NCI-H2081 treated with DMSO at 0.1 percent for 48 hours (cell line): ENCODE measurements at regions not wholly inside any gene's neighbourhood (a gene's known extent, or its start where the extent isn't known, plus 50 kb on each side); places are given as distances from the start of the nearest gene placed in this dataset.

Experiments
- DNase-seq: peaks from one replicate; lab custom pipeline; 2025; lab: John Stamatoyannopoulos, UW

GRCh38 chr16:66289986-66290385 is 76.5 kb upstream of the CDH5 start:
- DNase-seq: no peak

DNA sequence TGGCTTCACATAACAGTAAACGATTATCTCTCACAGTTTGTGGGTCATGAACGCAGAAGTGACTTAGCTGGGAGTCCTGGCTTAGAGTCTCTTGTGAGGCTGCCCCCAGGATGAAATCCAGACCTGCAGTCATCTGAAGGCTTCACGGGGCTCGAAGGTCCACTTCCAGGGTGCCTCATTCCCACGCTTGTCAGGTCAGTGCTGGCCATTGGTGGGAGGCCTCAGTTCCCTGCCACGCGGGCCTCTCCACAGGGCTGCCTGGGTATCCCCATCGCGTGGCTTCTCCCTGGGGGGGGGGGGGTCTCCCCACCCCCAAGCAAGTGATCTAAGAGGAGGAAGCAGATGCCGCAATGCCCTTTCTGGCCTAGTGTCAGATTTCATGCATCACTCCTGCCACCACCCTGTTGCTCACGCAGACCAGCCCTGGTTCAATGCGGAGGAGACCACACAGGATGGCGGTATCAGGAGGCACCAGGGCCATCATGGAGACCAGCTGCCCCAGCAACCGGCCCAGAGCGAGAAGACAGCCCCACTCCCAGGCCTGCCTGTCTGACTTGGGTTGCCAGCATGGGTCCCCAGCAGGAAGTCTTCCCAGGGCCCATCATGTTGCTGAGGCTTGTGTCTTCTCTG is 77.3 kb upstream of the CDH5 start:
- no peak for DNase-seq

GRCh38 chr16:66287926-66288325 is 78.6 kb upstream of the CDH5 start:
- DNase-seq: no peak

GRCh38 chr16:66287416-66287815 is 79.1 kb upstream of the CDH5 start:
- no peak for DNase-seq

GRCh38 chr16:66286527-66286926 is 80.0 kb upstream of the CDH5 start:
- no peak for DNase-seq

GRCh38 chr16:66278604-66279262 is 87.8 kb upstream of the CDH5 start:
- no peak for DNase-seq

GRCh38 chr16:66278111-66278531 is 88.4 kb upstream of the CDH5 start:
- no peak for DNase-seq

GRCh38 chr16:66277311-66278070 is 89.0 kb upstream of the CDH5 start:
- no peak for DNase-seq

GRCh38 chr16:66275775-66276428 is 90.6 kb upstream of the CDH5 start:
- DNase-seq: no peak

- no peak for DNase-seq
Measured at GRCh38 chr16:66274335-66275110, 92.0 kb upstream of the CDH5 start.

DNA sequence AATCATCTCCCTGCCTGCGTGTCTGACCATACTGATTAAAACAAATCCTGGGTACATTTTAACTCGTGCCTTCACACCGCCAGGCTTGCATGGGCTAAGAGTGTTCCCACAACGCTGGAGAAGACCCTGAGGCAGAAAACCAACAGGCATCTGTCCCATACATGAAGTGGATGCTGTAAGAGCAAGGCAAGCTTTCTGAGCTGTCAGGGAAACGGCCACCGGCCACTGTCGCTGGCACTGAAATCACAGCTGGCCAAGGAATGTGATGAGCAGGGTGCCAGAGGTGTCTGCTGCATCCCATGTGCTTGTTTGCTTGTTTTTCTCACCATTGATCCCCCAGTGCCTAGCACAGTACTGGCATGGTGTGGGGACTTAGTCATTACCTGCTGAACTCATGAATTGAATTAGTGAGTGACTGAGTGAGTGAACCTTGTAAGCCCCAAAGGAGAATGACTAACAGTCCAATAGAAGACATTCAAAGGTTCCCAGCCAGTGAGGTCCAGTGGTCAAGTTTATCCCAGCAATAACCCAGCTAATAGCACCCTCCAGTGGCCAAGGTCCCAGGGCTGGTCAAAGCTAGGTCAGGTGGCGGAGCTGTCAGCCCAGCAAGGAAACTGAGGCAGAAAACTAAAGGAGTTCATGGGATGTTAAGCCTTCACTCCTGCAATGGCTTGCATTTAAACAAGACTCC is 92.7 kb upstream of the CDH5 start:
- DNase-seq: no peak

- DNase-seq: no peak
Measured at GRCh38 chr16:66273053-66273452, 93.4 kb upstream of the CDH5 start.

GRCh38 chr16:66272461-66272860 is 94.0 kb upstream of the CDH5 start:
- no peak for DNase-seq

DNA sequence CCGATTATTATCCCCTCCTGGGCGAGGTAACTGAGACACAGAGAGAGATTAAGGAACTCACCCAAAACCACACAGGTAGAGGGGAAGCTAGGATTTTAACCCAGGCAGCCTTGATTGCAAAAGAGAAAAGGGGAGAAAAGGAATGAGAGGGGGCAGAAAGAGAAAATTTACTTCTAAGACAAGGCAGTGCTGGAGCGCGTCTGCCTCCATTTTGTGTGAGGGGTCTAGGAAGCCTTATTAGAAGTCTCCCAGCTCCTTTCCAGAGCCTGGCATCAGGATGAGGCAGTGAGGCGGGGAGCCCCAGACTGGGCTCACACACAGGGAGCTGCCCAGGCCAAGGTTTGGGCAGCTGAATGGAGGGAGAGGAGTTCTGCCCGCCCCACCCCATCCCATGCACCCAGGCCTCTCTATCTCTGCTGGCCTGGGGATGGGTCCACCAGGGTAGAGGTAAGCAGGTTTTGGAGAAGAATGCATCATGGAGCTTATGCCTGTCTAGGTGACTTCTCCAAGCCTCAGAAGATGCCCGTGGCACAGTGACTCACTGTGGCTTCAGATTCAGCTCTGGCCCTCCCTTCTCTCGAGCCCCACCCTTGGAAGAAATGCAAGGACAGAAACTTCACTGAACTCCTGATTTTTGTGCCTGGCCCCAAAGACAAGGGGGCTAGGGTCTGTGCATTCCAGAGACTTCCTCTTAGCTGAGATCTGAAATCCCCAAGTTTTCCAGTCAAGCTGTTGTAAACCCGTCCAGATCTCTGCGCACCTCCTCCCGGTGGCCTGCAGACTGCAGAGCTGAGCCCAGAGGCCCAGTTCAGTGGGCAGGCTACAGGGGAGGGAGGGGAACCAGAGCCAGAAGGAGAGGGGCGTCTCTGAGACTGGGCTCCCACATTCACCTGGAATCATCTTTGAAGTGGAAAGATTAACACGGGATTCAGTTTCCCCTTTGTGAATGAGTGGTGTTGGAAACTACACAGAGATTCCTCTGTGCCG is 95.1 kb upstream of the CDH5 start:
- DNase-seq: no peak

- DNase-seq: no peak
Measured at GRCh38 chr16:66270333-66270927, 96.1 kb upstream of the CDH5 start.

- DNase-seq: no peak
Measured at GRCh38 chr16:66269617-66270332, 96.7 kb upstream of the CDH5 start.

DNA sequence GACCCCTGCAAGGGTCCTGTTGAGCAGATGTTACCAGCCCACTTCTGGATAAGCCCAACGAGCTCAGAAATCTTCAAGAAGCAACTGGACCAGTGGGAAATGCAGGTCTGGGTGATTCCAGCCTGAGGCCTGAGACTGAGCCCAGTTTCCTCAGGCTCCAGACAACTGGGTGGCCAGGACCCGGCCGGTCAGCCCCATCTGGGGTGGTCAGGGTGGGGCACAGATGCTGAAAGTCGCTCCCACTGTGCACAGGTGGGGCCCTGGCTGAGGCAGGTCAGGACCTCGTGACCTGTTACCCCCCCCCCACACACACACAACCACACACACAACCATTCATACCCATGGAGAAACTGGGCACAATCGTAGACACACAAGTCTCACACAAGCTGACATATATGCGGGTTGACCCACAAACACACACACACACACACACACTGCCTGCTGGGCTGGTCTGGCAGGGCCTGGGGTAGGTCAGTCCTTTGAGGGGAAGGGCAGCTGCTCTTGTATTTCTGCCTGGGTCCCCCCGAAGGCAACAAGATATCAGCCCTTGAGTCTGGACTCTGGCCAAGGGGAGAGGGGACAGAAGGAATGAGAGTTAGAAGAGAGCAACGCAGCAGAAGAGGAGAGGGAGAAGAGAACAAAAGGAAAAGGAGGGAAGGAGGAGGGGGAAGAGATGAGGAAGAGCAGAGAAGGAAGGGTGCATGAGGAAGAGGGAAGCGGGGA is 99.0 kb upstream of the CDH5 start:
- no peak for DNase-seq
